Epithelial cell of esophagus (primary cell): ENCODE measurements at regions not wholly inside any gene's neighbourhood (a gene's known extent, or its start where the extent isn't known, plus 50 kb on each side); places are given as distances from the start of the nearest gene placed in this dataset.

Experiments
- DNase-seq: peaks from one replicate; pipeline ENCODE4 v3.0.0; 2010; ENCODE audit warnings: low read depth
- H3K4me3 ChIP-seq: 2 replicates; pipeline ENCODE4 v1.5.1; 2011; ENCODE audit warnings: mild to moderate bottlenecking, low read length, control low read depth
- CTCF ChIP-seq: IDR thresholded peaks from 2 replicates; pipeline ENCODE4 v1.5.1; 2011; ENCODE audit warnings: low read depth, mild to moderate bottlenecking, low read length, control low read depth, inconsistent platforms; ENCODE audit not compliant: insufficient read depth; ENCODE audit errors: missing control alignments

- DNase-seq: no peak
- no peak overlapping the region for H3K4me3 ChIP-seq
- no peak for TF ChIP-seq CTCF
Measured at GRCh38 chr3:69443457-69443920, 57.6 kb upstream of the FRMD4B start.

GRCh38 chr3:69442771-69443311 lies 57.0 kb upstream of the FRMD4B start:
- H3K4me3 ChIP-seq: no peak overlapping the region
- no peak for TF ChIP-seq CTCF
- no peak for DNase-seq

- TF ChIP-seq CTCF: no peak
- H3K4me3 ChIP-seq: no peak overlapping the region
- DNase-seq: no peak
Measured at GRCh38 chr3:69441732-69442131, 55.8 kb upstream of the FRMD4B start.

- no peak overlapping the region for H3K4me3 ChIP-seq
- no peak for TF ChIP-seq CTCF
- no peak for DNase-seq
Measured at GRCh38 chr3:69441040-69441439, 55.2 kb upstream of the FRMD4B start.

- H3K4me3 ChIP-seq: no peak overlapping the region
- TF ChIP-seq CTCF: peak; percentile 66
- DNase-seq: peak; percentile 35
Measured at GRCh38 chr3:69439643-69440270, 53.9 kb upstream of the FRMD4B start.

- TF ChIP-seq CTCF: no peak
- H3K4me3 ChIP-seq: no peak overlapping the region
- no peak for DNase-seq
Measured at GRCh38 chr3:69438476-69438875, 52.6 kb upstream of the FRMD4B start.
